NCI-H510A (cell line): ENCODE measurements at regions not wholly inside any gene's neighbourhood (a gene's known extent, or its start where the extent isn't known, plus 50 kb on each side); places are given as distances from the start of the nearest gene placed in this dataset.

Experiments used
- DNase-seq: peaks from one replicate; lab custom pipeline; 2025; lab: John Stamatoyannopoulos, UW

GRCh38 chr17:62913991-62914570 lies 52.0 kb upstream of the TANC2 start:
- DNase-seq: no peak

- no peak for DNase-seq
These were observed 53.7 kb upstream of the TANC2 start for GRCh38 chr17:62912363-62912762.

- no peak for DNase-seq
These were observed 54.9 kb upstream of the TANC2 start for GRCh38 chr17:62911114-62911513.

GRCh38 chr17:62910277-62910676 lies 55.8 kb upstream of the TANC2 start:
- no peak for DNase-seq

GRCh38 chr17:62907961-62908360 lies 58.1 kb upstream of the TANC2 start:
- no peak for DNase-seq

- DNase-seq: no peak
These were observed 59.2 kb upstream of the TANC2 start for GRCh38 chr17:62906881-62907280.

- no peak for DNase-seq
These were observed 60.8 kb upstream of the TANC2 start for GRCh38 chr17:62905233-62905632.

- DNase-seq: peak; percentile 62
These were observed 63.4 kb upstream of the TANC2 start for GRCh38 chr17:62902531-62903220.

GRCh38 chr17:62901544-62901943 lies 64.5 kb upstream of the TANC2 start:
- no peak for DNase-seq

GRCh38 chr17:62900096-62900495 lies 65.9 kb upstream of the TANC2 start:
- DNase-seq: no peak

- no peak for DNase-seq
These were observed 66.7 kb upstream of the TANC2 start for GRCh38 chr17:62899361-62899760.

GRCh38 chr17:62898239-62898864 lies 67.7 kb upstream of the TANC2 start:
- no peak for DNase-seq

GRCh38 chr17:62897706-62898105 lies 68.3 kb upstream of the TANC2 start:
- DNase-seq: no peak

- DNase-seq: no peak
These were observed 70.4 kb upstream of the TANC2 start for GRCh38 chr17:62895320-62896301.

GRCh38 chr17:62892870-62893338 lies 73.1 kb upstream of the TANC2 start:
- peak; percentile 37 for DNase-seq

- peak; percentile 10 for DNase-seq
These were observed 73.9 kb upstream of the TANC2 start for GRCh38 chr17:62892061-62892675.

- no peak for DNase-seq
These were observed 74.4 kb upstream of the TANC2 start for GRCh38 chr17:62891659-62892058.

GRCh38 chr17:62888765-62889164 lies 77.3 kb upstream of the TANC2 start:
- DNase-seq: no peak

GRCh38 chr17:62888148-62888547 lies 77.9 kb upstream of the TANC2 start:
- no peak for DNase-seq

GRCh38 chr17:62887437-62887836 lies 78.6 kb upstream of the TANC2 start:
- DNase-seq: no peak

GRCh38 chr17:62884781-62885180 lies 76.7 kb upstream of the MARCHF10 start:
- DNase-seq: no peak

- DNase-seq: no peak
These were observed 74.8 kb upstream of the MARCHF10 start for GRCh38 chr17:62882878-62883277.
